NCI-H460 (cell line): ENCODE measurements at regions not wholly inside any gene's neighbourhood (a gene's known extent, or its start where the extent isn't known, plus 50 kb on each side); places are given as distances from the start of the nearest gene placed in this dataset.
"Not testable (repeated sequence)": the region's sequence is repeated elsewhere in the genome, so short reads cannot be mapped to it uniquely, and the experiment has no call there.

ENCODE experiments used
- DNase-seq: peaks from one replicate; pipeline ENCODE4 v3.0.0-alpha.2; 2016; ENCODE audit warnings: low read depth; ENCODE audit errors: extremely low read depth

DNA sequence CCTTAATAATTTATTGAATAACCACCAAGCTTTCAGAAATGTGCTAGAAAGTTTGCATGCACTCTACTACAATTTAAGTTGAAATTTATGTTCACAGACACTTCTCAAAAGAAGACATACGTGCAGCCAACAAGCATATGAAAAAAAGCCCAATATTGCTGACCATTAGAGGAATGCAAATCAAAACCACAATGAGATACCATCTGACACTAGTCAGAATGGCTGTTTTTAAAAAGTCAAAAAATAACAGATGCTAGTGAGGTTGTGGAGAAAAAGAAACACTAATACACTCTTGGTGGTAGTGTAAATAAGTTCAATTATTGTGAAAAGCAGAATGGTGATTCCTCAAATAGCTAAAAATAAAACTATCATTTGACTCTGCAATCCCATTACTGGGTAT, 308.8 kb upstream of the PCDH9 start:
- DNase-seq = no peak

GRCh38 chr13:67520886-67521285, 290.8 kb upstream of the PCDH9 start:
- DNase-seq = no peak

DNA sequence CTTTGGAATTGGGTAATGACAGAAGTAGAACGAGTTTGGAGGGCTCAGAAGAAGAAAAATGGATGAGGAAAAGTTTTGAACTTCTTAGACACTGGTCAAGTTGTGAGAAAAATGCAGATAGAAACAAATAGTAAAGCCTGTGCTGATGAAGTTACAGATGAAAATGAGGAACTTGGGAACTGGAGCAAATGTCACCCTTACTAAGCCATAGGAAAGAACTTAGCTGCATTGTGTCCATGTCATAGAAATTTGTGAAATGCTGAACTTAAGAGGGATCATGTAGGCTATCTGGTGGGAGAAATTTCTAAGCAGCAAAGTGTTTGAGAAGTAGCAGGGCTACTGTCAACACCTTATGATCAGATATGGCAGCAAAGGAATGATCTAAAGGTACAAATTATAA, 289.2 kb upstream of the PCDH9 start:
- no peak for DNase-seq

DNA sequence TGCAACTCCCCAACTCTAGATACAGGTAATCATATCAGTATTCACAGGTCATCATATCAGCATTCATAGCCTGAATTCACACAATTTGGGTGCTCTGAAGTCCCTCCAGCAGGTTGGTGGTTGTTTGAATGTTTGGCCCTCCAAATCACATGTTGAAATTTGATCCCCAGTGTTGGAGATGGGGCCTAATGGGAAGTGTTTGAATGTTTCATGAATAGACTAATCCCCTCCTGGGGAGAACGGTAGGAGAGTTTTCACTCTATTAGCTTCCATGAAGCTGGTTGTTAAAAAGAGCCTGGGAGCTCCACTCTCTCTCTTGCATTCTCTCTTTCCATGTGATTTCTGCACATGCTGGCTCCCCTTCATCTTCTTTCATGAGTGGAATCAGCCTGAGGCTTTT, 288.6 kb upstream of the PCDH9 start:
- no peak for DNase-seq

GRCh38 chr13:67515895-67516294, 285.8 kb upstream of the PCDH9 start:
- DNase-seq = no peak

DNA sequence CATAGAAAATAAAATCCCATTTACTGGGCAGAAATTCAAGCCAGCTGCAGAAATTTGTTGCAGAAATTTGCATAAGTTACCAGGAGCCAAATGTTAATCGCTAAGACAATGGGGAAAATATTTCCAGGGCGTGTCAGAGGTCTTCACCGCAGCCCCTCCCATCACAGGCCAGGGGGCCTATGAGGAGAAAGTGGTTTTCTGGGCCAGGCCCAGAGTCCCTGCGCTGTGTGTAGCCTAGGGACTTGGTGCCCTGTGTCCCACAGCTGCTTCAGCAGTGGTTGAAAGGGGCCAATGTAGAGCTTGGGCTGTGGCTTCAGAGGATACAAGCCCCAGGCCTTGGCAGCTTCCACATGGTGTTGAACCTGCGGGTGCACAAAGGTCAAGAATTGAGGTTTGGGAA, 278.9 kb upstream of the PCDH9 start:
- DNase-seq = no peak

GRCh38 chr13:67508275-67508674, 278.1 kb upstream of the PCDH9 start:
- DNase-seq = not testable (repeated sequence)

GRCh38 chr13:67506407-67506806, 276.3 kb upstream of the PCDH9 start:
- no peak for DNase-seq

DNA sequence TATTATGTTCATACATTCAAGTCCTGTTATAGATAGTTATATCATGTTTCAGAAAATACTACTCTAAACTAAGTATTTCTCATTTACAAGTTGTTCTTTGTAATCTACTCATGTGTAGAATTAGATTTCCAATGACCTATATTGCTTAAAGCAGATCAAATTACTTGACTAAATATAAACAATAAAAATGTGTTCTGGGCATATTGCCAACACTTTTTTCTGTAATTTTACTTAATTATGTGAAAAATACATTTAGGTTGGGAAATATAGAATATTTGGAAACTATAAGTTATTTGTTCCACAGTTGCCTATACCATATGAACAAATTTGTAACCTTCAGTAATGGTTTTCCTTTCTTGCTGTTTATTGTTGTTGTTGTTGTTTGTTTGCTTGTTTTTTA, 275.2 kb upstream of the PCDH9 start:
- no peak for DNase-seq

DNA sequence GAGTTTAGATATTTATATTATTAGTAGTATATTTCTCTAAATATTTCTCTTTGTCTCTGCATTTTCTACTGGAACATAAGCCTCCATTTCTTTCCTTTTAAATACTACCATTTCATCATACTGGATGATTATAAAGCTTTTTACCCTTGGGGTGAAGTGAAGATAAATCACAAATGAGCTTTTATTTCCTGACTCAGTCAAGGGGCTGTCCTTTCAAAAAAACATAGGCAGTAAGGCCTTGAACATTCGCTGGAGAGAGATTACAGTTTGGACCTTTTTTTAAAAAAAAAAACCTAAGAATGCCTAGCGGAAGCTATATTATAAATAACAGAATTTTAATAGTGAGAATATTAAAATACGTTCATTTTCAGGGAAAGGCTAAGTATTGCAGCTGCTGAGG, 268.8 kb upstream of the PCDH9 start:
- no peak for DNase-seq

GRCh38 chr13:67493835-67494234, 263.7 kb upstream of the PCDH9 start:
- DNase-seq = no peak

GRCh38 chr13:67489016-67489415, 258.9 kb upstream of the PCDH9 start:
- no peak for DNase-seq

DNA sequence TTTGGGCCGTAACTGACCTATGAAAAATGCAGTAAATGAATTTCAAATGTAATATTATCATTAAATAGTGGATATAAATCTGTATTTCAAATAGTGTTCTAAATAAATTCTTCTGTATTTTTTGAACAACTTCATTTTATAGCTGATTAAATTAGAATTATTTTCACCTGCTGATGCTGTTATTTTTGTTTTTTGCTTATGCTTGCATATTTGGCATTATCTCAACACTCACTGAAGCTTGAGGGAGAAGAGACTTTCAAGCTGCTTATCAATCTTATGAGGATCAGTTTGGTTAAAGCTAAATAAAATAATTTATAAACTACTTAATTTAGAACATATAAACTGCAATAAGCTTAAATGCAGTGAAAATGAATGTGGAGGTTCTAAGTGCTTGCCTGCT, 251.3 kb upstream of the PCDH9 start:
- DNase-seq = no peak

DNA sequence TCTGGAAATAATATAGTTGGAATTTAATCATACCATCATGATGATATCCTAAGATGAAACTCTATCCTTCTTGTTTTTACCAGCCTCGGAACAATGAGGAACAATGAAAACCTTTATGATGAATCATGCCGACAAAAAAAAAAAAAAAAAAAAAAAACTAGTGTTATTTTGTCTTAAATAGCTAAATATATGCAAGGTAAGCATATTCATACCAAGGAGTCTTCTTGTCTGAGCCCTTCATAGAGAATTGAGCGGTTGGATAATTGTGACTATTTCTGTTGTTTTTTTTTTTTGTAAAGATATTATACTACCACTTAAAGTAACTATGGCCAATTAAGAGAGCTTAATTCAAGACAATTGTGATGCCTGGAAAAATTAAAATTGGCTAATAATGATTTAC, 244.0 kb upstream of the PCDH9 start:
- no peak for DNase-seq

GRCh38 chr13:67469623-67470022, 239.5 kb upstream of the PCDH9 start:
- DNase-seq = no peak

GRCh38 chr13:67466569-67466968, 236.4 kb upstream of the PCDH9 start:
- no peak for DNase-seq

DNA sequence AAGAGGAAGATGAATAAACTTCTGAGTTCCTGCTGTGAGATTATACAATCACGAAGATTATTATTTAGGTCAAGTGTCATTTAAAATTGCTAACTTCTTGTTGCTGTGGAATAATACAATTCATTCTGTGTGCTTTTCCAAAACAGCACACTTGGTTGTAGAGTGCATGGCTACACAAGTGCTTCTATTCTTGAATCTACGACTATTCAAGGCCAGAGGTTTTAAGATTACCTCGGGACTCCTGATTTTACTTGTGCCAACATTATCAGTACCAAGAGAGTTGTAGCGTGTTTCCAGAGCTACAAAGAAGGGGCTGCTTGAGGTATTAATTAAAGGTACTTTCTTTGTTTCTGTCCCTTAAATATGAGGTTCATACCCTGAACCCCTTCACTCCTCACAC, 234.0 kb upstream of the PCDH9 start:
- DNase-seq = no peak

- no peak for DNase-seq
Observed at GRCh38 chr13:67462098-67462497, 232.0 kb upstream of the PCDH9 start.

GRCh38 chr13:67452526-67452925, 222.4 kb upstream of the PCDH9 start:
- not testable (repeated sequence) for DNase-seq

DNA sequence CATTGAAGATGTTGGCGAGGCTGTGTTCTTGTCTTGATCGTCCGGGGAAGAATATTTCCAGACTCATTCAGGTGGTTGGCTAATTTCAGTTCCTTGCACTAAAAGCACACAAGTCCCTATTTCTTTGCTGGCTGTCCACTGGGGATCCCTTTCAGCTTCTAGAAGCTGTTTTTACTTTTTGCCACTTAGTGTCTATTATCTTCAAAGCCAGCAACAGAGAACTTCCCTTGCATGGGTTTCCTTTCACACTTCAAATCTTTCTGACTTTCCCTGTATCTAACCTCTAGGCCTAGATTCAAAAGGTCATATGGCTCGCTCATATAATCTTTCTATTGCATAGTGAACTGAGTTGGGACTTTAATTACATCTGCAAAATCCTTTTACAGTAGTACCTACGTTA, 215.3 kb upstream of the PCDH9 start:
- no peak for DNase-seq

DNA sequence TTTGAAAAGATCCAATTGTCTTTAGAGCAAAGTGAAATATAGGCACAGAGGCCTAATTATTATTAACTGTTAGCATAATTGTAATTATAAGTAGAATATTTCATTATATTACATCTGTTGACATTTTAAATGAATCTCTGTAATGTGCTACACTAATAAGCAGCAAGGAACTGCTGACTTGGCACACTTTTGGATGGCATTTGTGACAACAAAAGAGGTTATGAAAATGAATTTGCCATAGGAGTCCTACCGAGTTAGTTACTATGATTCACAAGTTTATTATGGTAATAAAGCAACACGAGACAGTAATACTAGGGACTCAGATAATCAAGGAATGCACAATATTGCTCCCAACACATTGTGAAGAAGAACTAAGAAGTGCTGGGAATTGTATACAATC, 213.8 kb upstream of the PCDH9 start:
- no peak for DNase-seq

GRCh38 chr13:67440236-67440975, 210.3 kb upstream of the PCDH9 start:
- DNase-seq = no peak

GRCh38 chr13:67439365-67439764, 209.2 kb upstream of the PCDH9 start:
- no peak for DNase-seq
